CD14-positive monocyte (primary cell): ENCODE measurements at regions not wholly inside any gene's neighbourhood (a gene's known extent, or its start where the extent isn't known, plus 50 kb on each side); places are given as distances from the start of the nearest gene placed in this dataset.
A peak's percentile ranks its signal among the peaks of the same experiment; 100 is the strongest.

ENCODE experiments used
- DNase-seq, 3 donors: peaks; one replicate each; pipeline ENCODE4 v3.0.0-alpha.2; 2011 to 2022
- H2AFZ ChIP-seq: 2 replicates; pipeline ENCODE4 v1.6.0; 2012; ENCODE audit warnings: mild to moderate bottlenecking, low read depth, low read length, inconsistent platforms; ENCODE audit not compliant: insufficient read depth, poor library complexity, severe bottlenecking
- H3K27ac ChIP-seq, 2 donors: 1 replicate in 1 of 2; 2 replicates in 1 of 2; pipeline ENCODE4 v1.5.1; 2012 to 2013; ENCODE audit warnings: low read length in 2 of 2, control low read depth in 1 of 2, inconsistent platforms in 1 of 2, low read depth in 1 of 2, mild to moderate bottlenecking in 1 of 2
- H3K27me3 ChIP-seq, 2 donors: one replicate each; pipeline versions ENCODE4 v1.6.0 to v1.6.1; 2011 to 2013; ENCODE audit warnings: low read length in 2 of 2; ENCODE audit not compliant: control insufficient read depth in 2 of 2, insufficient read depth in 2 of 2
- H3K36me3 ChIP-seq, 2 donors: replicated peaks in 1 of 2; 1 replicate in 1 of 2; 2 replicates in 1 of 2; pipeline versions ENCODE4 v1.5.1 to v1.6.1; 2012 to 2013; ENCODE audit warnings: low read length in 2 of 2, control low read depth in 1 of 2, inconsistent platforms in 1 of 2, mild to moderate bottlenecking in 1 of 2; ENCODE audit not compliant: insufficient read depth in 2 of 2, control insufficient read depth in 1 of 2
- H3K4me1 ChIP-seq, 2 donors: 1 replicate in 1 of 2; 2 replicates in 1 of 2; pipeline versions ENCODE4 v1.5.1 to v1.6.1; 2012 to 2013; ENCODE audit warnings: low read length in 2 of 2, control low read depth in 1 of 2, inconsistent platforms in 1 of 2, mild to moderate bottlenecking in 1 of 2, moderate library complexity in 1 of 2; ENCODE audit not compliant: insufficient read depth in 2 of 2, control insufficient read depth in 1 of 2
- H3K4me2 ChIP-seq: replicated peaks from 2 replicates; pipeline ENCODE3; 2012; ENCODE audit warnings: low read length, moderate library complexity, mild to moderate bottlenecking; ENCODE audit not compliant: poor library complexity, severe bottlenecking; ENCODE audit errors: extremely low read depth
- H3K4me3 ChIP-seq, 3 experiments: fragments of 200-600 bp in 1 of 3; sonication (generic) in 1 of 3; replicated peaks in 1 of 3; 1 replicate in 2 of 3; 2 replicates in 1 of 3; pipeline ENCODE4 v1.5.1; 2011 to 2013; ENCODE audit warnings: low read length in 3 of 3, mild to moderate bottlenecking in 3 of 3, control low read depth in 2 of 3, low read depth in 2 of 3, inconsistent platforms in 1 of 3, moderate library complexity in 1 of 3
- H3K79me2 ChIP-seq: 2 replicates; pipeline ENCODE4 v1.6.0; 2012; ENCODE audit warnings: mild to moderate bottlenecking, control low read depth, inconsistent platforms, low read length, moderate library complexity; ENCODE audit not compliant: insufficient read depth
- H3K9ac ChIP-seq: 2 replicates; pipeline ENCODE4 v1.6.0; 2017; ENCODE audit warnings: low read length, mild to moderate bottlenecking; ENCODE audit not compliant: insufficient read depth, poor library complexity, severe bottlenecking
- H3K9me3 ChIP-seq, 2 donors: replicated peaks in 1 of 2; 1 replicate in 1 of 2; 2 replicates in 1 of 2; pipeline versions ENCODE4 v1.5.1 to v1.6.1; 2012 to 2013; ENCODE audit warnings: low read length in 2 of 2, control low read depth in 1 of 2; ENCODE audit not compliant: control insufficient read depth in 1 of 2, insufficient read depth in 1 of 2
- H4K20me1 ChIP-seq: 2 replicates; pipeline ENCODE4 v1.6.0; 2012; ENCODE audit warnings: mild to moderate bottlenecking, low read length, control low read depth, moderate library complexity; ENCODE audit not compliant: insufficient read depth
- H3K27ac Mint-ChIP-seq, 7 donors: one replicate each; pipeline ENCODE4 v1.8.0; 2020; ENCODE audit warnings: mild to moderate bottlenecking in 7 of 7, mixed read lengths in 7 of 7, moderate library complexity in 6 of 7, inconsistent platforms in 2 of 7
- H3K27me3 Mint-ChIP-seq, 3 donors: one replicate each; pipeline ENCODE4 v1.8.0; 2021 to 2022; ENCODE audit warnings: low read depth in 3 of 3, mild to moderate bottlenecking in 3 of 3, mixed read lengths in 3 of 3, moderate library complexity in 3 of 3, inconsistent platforms in 1 of 3
- H3K36me3 Mint-ChIP-seq, 2 donors: one replicate each; pipeline ENCODE4 v1.8.0; 2020; ENCODE audit warnings: mixed read lengths in 2 of 2, inconsistent platforms in 1 of 2, mild to moderate bottlenecking in 1 of 2
- H3K4me1 Mint-ChIP-seq: one replicate; pipeline ENCODE4 v1.8.0; 2020; ENCODE audit warnings: mild to moderate bottlenecking, mixed read lengths
- H3K4me3 Mint-ChIP-seq, 2 donors: one replicate each; pipeline ENCODE4 v1.8.0; 2020; ENCODE audit warnings: mild to moderate bottlenecking in 2 of 2, mixed read lengths in 2 of 2, moderate library complexity in 1 of 2
- H3K9me3 Mint-ChIP-seq, 7 donors: one replicate each; pipeline ENCODE4 v1.8.0; 2020 to 2022; ENCODE audit warnings: mixed read lengths in 7 of 7, mild to moderate bottlenecking in 6 of 7, moderate library complexity in 6 of 7, inconsistent platforms in 2 of 7
- CTCF ChIP-seq: fragments of 200-600 bp; IDR thresholded peaks from one replicate; pipeline ENCODE4 v1.8.0; 2022; ENCODE audit warnings: antibody characterized with exemption, mild to moderate bottlenecking
- WGBS: methylation state at CpG from one replicate; pipeline ENCODE4 v1.1.5; 2013; ENCODE audit warnings: missing lambda C conversion rate; ENCODE audit not compliant: insufficient coverage; 5-methylcytosine and 5-hydroxymethylcytosine counted together
- intact Hi-C, 2 donors: fragments of 100-400 bp; cut with micrococcal nuclease; formaldehyde crosslinking; loops; one replicate each; pipeline versions ENCODE4 v1.15.0 to v1.15.1; 2023

DNA sequence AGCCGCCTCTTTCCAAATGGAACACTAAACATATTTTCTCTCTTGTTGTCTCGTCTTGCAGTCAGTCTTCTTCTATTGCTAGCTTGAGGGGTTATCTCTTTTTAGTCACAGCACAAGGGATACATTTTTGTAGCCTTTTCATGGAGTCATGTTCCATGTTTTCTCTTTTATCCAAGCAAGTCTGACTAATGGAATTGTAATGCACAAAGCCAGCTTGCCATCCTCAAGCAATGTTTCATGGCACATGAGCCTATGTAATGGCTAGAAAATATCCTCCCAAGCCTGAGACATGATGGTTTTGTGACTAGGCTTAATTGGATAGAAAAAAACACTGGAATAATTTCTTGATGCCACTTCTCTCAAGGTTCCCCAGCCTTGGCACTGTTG lies 414.6 kb upstream of the GOT2 start:
- intact Hi-C loops: no loop called here
- WGBS: no CpG with 5 or more reads among the region's 2 CpGs
- Mint-ChIP-seq H3K9me3 (peaks cover 1 to 7% (median 4%) of the 10 kb centered on the region in 7 donors), H3K4me3 (no peak overlapping the region), H3K27ac (peak overlapping the region in 1 of 7 donors; percentile 12), H3K4me1 (no peaks in the 10 kb centered on the region), H3K36me3 (no peaks in the 10 kb centered on the region), H3K27me3 (no peaks in the 10 kb centered on the region)
- H2AFZ ChIP-seq: no peak overlapping the region
- DNase-seq: no peak
- no peak overlapping the region for H3K4me3 ChIP-seq
- H3K4me2 ChIP-seq: no peak overlapping the region
- TF ChIP-seq CTCF: no peak
- H3K79me2 ChIP-seq: no peaks in the 10 kb centered on the region
- no peaks in the 10 kb centered on the region for H3K27me3 ChIP-seq
- H3K4me1 ChIP-seq: no peaks in the 10 kb centered on the region
- H4K20me1 ChIP-seq: no peaks in the 10 kb centered on the region
- no peaks in the 10 kb centered on the region for H3K36me3 ChIP-seq
- H3K27ac ChIP-seq: no peak overlapping the region
- H3K9ac ChIP-seq: no peak overlapping the region
- no peaks in the 10 kb centered on the region for H3K9me3 ChIP-seq

DNA sequence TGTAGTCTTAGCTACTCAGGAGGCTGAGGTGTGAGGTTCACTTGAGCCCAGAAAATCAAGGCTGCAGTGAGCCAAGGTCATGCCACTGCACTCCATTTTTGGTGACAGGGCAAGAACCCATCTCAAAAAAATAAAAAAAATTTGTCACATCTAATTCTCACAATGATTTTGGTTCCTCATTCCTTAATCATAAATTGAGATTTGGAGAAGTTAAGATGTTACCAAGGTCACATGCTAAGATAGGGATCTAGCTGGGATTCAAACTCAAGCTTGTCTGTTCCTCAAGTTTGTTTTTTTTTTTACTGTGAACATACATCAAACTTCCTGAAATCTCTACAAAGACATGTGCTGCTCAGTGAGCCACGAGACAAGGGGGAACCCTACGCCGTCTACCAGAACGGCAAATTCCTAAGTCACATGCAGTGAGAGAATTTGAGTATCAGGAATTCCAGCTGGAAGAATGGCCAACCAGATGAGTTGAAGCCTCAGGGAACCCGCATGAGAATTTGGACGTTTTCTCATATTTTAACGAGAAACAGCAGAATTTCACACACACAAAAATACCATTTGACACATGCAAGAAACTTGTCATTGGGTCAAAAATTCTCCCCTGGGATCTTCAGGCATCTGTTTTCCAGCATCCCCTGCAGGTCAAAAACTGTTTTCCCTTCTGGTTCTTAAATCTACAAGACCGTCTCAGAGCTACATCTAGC lies 414.1 kb upstream of the GOT2 start:
- no peak for TF ChIP-seq CTCF
- no peaks in the 10 kb centered on the region for H3K27me3 Mint-ChIP-seq
- H3K9me3 ChIP-seq: no peaks in the 10 kb centered on the region

More for the DNA sequence above, 414.1 kb upstream of the GOT2 start:
- Mint-ChIP-seq H3K4me3 (no peak overlapping the region), H3K36me3 (no peaks in the 10 kb centered on the region), H3K9me3 (peaks cover 1 to 7% (median 5%) of the 10 kb centered on the region in 7 donors), H3K4me1 (no peaks in the 10 kb centered on the region), H3K27ac (no peak overlapping the region)
- H3K4me2 ChIP-seq: no peak overlapping the region
- intact Hi-C loops: no loop called here
- H3K36me3 ChIP-seq: no peaks in the 10 kb centered on the region
- peak in 1 of 3 donors; percentile 4 for DNase-seq
- WGBS: 77% methylated on average over 7 of the region's 8 CpGs
- no peaks in the 10 kb centered on the region for H3K79me2 ChIP-seq
- H2AFZ ChIP-seq: no peak overlapping the region
- no peak overlapping the region for H3K4me3 ChIP-seq
- no peaks in the 10 kb centered on the region for H4K20me1 ChIP-seq
- no peak overlapping the region for H3K27ac ChIP-seq
- no peaks in the 10 kb centered on the region for H3K4me1 ChIP-seq
- H3K9ac ChIP-seq: no peak overlapping the region
- no peaks in the 10 kb centered on the region for H3K27me3 ChIP-seq
